GM12891 (cell line): ENCODE measurements at regions not wholly inside any gene's neighbourhood (a gene's known extent, or its start where the extent isn't known, plus 50 kb on each side); places are given as distances from the start of the nearest gene placed in this dataset.

Experiments
- POLR2A ChIP-seq: IDR thresholded peaks from 2 replicates; pipeline ENCODE4 v1.6.1; 2011; ENCODE audit warnings: low read depth, low read length, control low read depth
- POLR2AphosphoS5 ChIP-seq: IDR thresholded peaks from 2 replicates; pipeline ENCODE4 v1.6.1; 2011; ENCODE audit warnings: low read depth, low read length, control low read depth
- POU2F2 ChIP-seq: IDR thresholded peaks from 2 replicates; pipeline ENCODE4 v1.6.1; 2011; ENCODE audit warnings: low read depth, mild to moderate bottlenecking, control low read depth, low read length, moderate library complexity
- SPI1 ChIP-seq: IDR thresholded peaks from 2 replicates; pipeline ENCODE4 v1.6.1; 2011; ENCODE audit warnings: low read depth, low read length, control low read depth
- TAF1 ChIP-seq: IDR thresholded peaks from 2 replicates; pipeline ENCODE4 v1.6.1; 2011; ENCODE audit warnings: low read depth, low read length, control low read depth

DNA sequence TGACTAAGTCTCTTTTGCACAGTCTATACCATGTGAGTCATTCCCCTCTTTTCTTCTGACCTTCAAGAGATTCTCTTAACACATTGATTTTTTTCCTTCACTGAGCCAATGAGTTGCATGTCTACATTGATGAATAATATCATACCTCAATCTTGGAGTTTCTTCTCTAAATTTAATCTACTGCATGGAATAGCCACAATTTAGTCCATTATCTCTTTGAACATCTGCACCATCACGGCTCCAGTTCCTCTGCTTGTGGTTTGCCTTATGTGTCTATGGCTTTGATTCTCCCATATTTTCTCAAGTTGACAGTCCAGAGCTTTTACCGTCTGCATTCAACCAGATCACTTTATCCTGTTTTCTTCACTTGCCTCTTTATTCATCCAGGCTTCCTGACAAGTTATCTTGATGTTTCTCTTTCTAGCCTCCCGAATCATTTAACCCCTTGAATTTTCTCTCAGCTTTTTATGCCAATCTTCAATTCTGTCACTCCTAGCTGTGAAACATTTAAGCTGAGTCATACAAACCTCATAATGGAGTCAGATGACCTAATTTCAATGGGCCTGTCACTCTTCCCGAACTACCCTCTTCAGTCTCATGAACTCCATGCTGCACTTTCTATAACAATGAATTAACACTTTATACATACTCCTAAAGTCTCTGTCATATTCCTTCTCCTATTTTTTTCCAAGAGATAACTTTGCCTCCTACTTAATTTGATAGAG, 222.3 kb downstream of the CPE start:
- TF ChIP-seq TAF1 (no peak), POLR2AphosphoS5 (no peak), POLR2A (no peak), SPI1 (no peak), POU2F2 (no peak)
